ENCODE measurements at regions not wholly inside any gene's neighbourhood (a gene's known extent, or its start where the extent isn't known, plus 50 kb on each side); places are given as distances from the start of the nearest gene placed in this dataset.
A peak's percentile ranks its signal among the peaks of the same experiment; 100 is the strongest.

DNA sequence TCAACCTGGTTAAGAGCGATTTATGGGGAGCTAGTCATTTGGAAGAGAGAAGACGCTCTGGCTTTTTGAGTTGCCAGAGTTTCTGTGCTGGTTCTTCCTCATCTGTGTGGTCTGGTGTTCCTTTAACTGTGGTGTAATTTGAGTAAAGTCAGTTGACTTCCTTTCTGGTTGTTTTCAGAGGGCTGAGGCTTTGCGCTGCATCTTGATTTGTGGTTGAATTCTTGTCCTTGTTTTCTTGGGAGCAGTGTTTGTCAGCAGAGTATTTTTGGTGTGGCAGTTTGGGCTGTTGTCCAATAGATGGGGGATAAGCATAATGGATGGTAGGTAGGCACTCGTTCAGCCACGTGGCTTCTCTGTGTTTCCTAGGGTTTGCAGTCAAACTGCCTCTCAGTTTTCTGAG is 2143.2 kb upstream of the TENM3 start:
- no peaks in the 10 kb centered on the region for H3K27me3 ChIP-seq (ENCODE audit: insufficient read depth, poor library complexity, severe bottlenecking)
- TF ChIP-seq SPI1 (IDR thresholded peaks at IDR 0.05; ENCODE audit: borderline replicate concordance, low read depth) (peak; percentile 84), POLR2AphosphoS5 (IDR thresholded peaks at IDR 0.05; ENCODE audit: low read depth) (0 out of 2 replicates have a peak, but pooled peaks have one; percentile 37)
- TF ChIP-seq, protein P1, sequence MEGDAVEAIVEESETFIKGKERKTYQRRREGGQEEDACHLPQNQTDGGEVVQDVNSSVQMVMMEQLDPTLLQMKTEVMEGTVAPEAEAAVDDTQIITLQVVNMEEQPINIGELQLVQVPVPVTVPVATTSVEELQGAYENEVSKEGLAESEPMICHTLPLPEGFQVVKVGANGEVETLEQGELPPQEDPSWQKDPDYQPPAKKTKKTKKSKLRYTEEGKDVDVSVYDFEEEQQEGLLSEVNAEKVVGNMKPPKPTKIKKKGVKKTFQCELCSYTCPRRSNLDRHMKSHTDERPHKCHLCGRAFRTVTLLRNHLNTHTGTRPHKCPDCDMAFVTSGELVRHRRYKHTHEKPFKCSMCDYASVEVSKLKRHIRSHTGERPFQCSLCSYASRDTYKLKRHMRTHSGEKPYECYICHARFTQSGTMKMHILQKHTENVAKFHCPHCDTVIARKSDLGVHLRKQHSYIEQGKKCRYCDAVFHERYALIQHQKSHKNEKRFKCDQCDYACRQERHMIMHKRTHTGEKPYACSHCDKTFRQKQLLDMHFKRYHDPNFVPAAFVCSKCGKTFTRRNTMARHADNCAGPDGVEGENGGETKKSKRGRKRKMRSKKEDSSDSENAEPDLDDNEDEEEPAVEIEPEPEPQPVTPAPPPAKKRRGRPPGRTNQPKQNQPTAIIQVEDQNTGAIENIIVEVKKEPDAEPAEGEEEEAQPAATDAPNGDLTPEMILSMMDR (IDR thresholded peaks at IDR 0.05; ENCODE audit: insufficient read depth, low read length): no peak
- H3K27ac ChIP-seq (replicated peaks): peak overlapping the region; percentile 77
- DNase-seq (ENCODE audit: low read depth in 1 of 2, low spot score in 1 of 2): peak; percentile 69 to 72
- peak overlapping the region; percentile 15 for H3K4me3 ChIP-seq (replicated peaks; ENCODE audit: insufficient read depth, low read length)

- Histone ChIP-seq H3K27ac (replicated peaks) (peak overlapping the region; percentile 77), H3K4me3 (replicated peaks; ENCODE audit: insufficient read depth, low read length) (no peak overlapping the region), H3K27me3 (ENCODE audit: insufficient read depth, poor library complexity, severe bottlenecking) (no peaks in the 10 kb centered on the region)
- no peak for DNase-seq (ENCODE audit: low read depth in 1 of 2, low spot score in 1 of 2)
- no peak for TF ChIP-seq REST (IDR thresholded peaks at IDR 0.05; ENCODE audit: insufficient replicate concordance, low read depth)
- TF ChIP-seq, protein P1 (IDR thresholded peaks at IDR 0.05; ENCODE audit: insufficient read depth, low read length): no peak
- no peak for TF ChIP-seq POLR2AphosphoS5 (IDR thresholded peaks at IDR 0.05; ENCODE audit: low read depth)
Measured at GRCh38 chr4:180100433-180101344, 2142.5 kb upstream of the TENM3 start.

GRCh38 chr4:180101348-180102083 is 2141.7 kb upstream of the TENM3 start:
- no peak for DNase-seq (ENCODE audit: low read depth in 1 of 2, low spot score in 1 of 2)
- no peak for TF ChIP-seq GABPA (IDR thresholded peaks at IDR 0.05; ENCODE audit: low read depth)
- TF ChIP-seq, protein P1 (IDR thresholded peaks at IDR 0.05; ENCODE audit: insufficient read depth, low read length): no peak
- no peak for TF ChIP-seq REST (IDR thresholded peaks at IDR 0.05; ENCODE audit: insufficient replicate concordance, low read depth)
- no peak for TF ChIP-seq POLR2AphosphoS5 (IDR thresholded peaks at IDR 0.05; ENCODE audit: low read depth)
- no peak for TF ChIP-seq SPI1 (IDR thresholded peaks at IDR 0.05; ENCODE audit: borderline replicate concordance, low read depth)
- no peak overlapping the region for H3K27ac ChIP-seq (replicated peaks)

More at GRCh38 chr4:180101348-180102083, 2141.7 kb upstream of the TENM3 start:
- Histone ChIP-seq H3K27me3 (ENCODE audit: insufficient read depth, poor library complexity, severe bottlenecking) (no peaks in the 10 kb centered on the region), H3K4me3 (replicated peaks; ENCODE audit: insufficient read depth, low read length) (no peak overlapping the region)

Measured in HL-60 (cell line).